IMR-90 (cell line): ENCODE measurements at regions not wholly inside any gene's neighbourhood (a gene's known extent, or its start where the extent isn't known, plus 50 kb on each side); places are given as distances from the start of the nearest gene placed in this dataset.

ENCODE experiments used
- ATAC-seq: fragments of 200-7000 bp; cut with Tn5 transposase; 2 replicates; pipeline ENCODE4 v1.9.1; 2020; ENCODE audit warnings: low read depth, mild to moderate bottlenecking, moderate library complexity
- BruUV-seq: library from RNA; stranded (reverse); fragments of 400-500 nt; replicated peaks from 2 replicates; lab custom pipeline; 2021; lab: Mats Ljungman, UMichigan
- CTCF ChIA-PET: fragments of 300-600 bp; formaldehyde crosslinking; extraction: SDS; loops from one replicate; lab custom pipeline; 2021; ENCODE audit warnings: antibody characterized with exemption; lab: Yijun Ruan, JAX
- POLR2A ChIA-PET: fragments of 300-600 bp; sonication (Branson Sonifier 250); formaldehyde crosslinking; loops from one replicate; lab custom pipeline; 2022; ENCODE audit warnings: antibody characterized with exemption; ENCODE audit not compliant: unreplicated experiment; lab: Charles Lee
- DNase-seq: peaks from one replicate; pipeline ENCODE4 v3.0.0; 2013
- H2AFZ ChIP-seq: replicated peaks from 2 replicates; pipeline ENCODE3; 2013; ENCODE audit warnings: low read length, mild to moderate bottlenecking; ENCODE audit not compliant: poor library complexity
- H2AK5ac ChIP-seq: 2 replicates; pipeline ENCODE4 v1.6.1; 2013; ENCODE audit warnings: low read depth, low read length, inconsistent platforms
- H2AK9ac ChIP-seq: replicated peaks from 2 replicates; pipeline ENCODE3; 2013; ENCODE audit warnings: mild to moderate bottlenecking, low read depth, low read length, moderate library complexity; ENCODE audit not compliant: poor library complexity
- H2BK120ac ChIP-seq: 2 replicates; pipeline ENCODE4 v1.6.1; 2013; ENCODE audit warnings: low read depth, low read length, inconsistent platforms
- H2BK15ac ChIP-seq: 3 replicates; pipeline ENCODE4 v1.6.1; 2013; ENCODE audit warnings: low read depth, low read length, inconsistent platforms
- H2BK20ac ChIP-seq: 2 replicates; pipeline ENCODE4 v1.6.1; 2013; ENCODE audit warnings: low read depth, mild to moderate bottlenecking, inconsistent platforms, low read length, moderate library complexity
- H2BK5ac ChIP-seq: 2 replicates; pipeline ENCODE4 v1.6.1; 2013; ENCODE audit warnings: mild to moderate bottlenecking, low read depth, low read length, inconsistent platforms; ENCODE audit not compliant: poor library complexity, severe bottlenecking
- H3K14ac ChIP-seq: replicated peaks from 2 replicates; pipeline ENCODE4 v1.6.1; 2013; ENCODE audit warnings: low read depth, low read length, inconsistent platforms
- H3K18ac ChIP-seq: 2 replicates; pipeline ENCODE4 v1.6.1; 2013; ENCODE audit warnings: low read depth, low read length, control low read depth
- H3K23ac ChIP-seq: 2 replicates; pipeline ENCODE4 v1.6.1; 2013; ENCODE audit warnings: low read depth, low read length, inconsistent platforms
- H3K27ac ChIP-seq: 2 replicates; pipeline ENCODE4 v1.5.1; 2013; ENCODE audit warnings: mild to moderate bottlenecking, control low read depth, low read length; ENCODE audit not compliant: insufficient read depth
- H3K27me3 ChIP-seq: 2 replicates; pipeline ENCODE4 v1.6.1; 2013; ENCODE audit warnings: low read length; ENCODE audit not compliant: control insufficient read depth, insufficient read depth
- H3K36me3 ChIP-seq: 2 replicates; pipeline ENCODE4 v1.6.1; 2013; ENCODE audit warnings: low read length, mixed read lengths; ENCODE audit not compliant: control insufficient read depth, insufficient read depth
- H3K4ac ChIP-seq: 2 replicates; pipeline ENCODE4 v1.6.1; 2013; ENCODE audit warnings: low read depth, low read length, inconsistent platforms
- H3K4me1 ChIP-seq: 2 replicates; pipeline ENCODE4 v1.6.1; 2013; ENCODE audit warnings: low read length, mixed read lengths; ENCODE audit not compliant: control insufficient read depth, insufficient read depth
- H3K4me2 ChIP-seq: 2 replicates; pipeline ENCODE4 v1.6.1; 2013; ENCODE audit warnings: low read depth, mild to moderate bottlenecking, control low read depth, low read length, moderate library complexity
- H3K4me3 ChIP-seq: 2 replicates; pipeline ENCODE4 v1.5.1; 2013; ENCODE audit warnings: low read depth, mild to moderate bottlenecking, control low read depth, low read length, moderate library complexity; ENCODE audit not compliant: insufficient read depth
- H3K56ac ChIP-seq: 2 replicates; pipeline ENCODE4 v1.6.1; 2013; ENCODE audit warnings: low read length, inconsistent platforms; ENCODE audit not compliant: insufficient read depth; ENCODE audit errors: extremely low read depth
- H3K79me1 ChIP-seq, 2 experiments: 2 replicates each; pipeline ENCODE4 v1.6.1; 2013; ENCODE audit warnings: low read length in 2 of 2, inconsistent platforms in 1 of 2, low read depth in 1 of 2
- H3K9ac ChIP-seq: 2 replicates; pipeline ENCODE4 v1.6.1; 2013; ENCODE audit warnings: low read depth, low read length, control low read depth
- H3K9me1 ChIP-seq: 2 replicates; pipeline ENCODE4 v1.6.1; 2013; ENCODE audit warnings: low read length, inconsistent platforms; ENCODE audit not compliant: insufficient read depth
- H3K9me3 ChIP-seq: 2 replicates; pipeline ENCODE4 v1.6.1; 2013; ENCODE audit warnings: low read length; ENCODE audit not compliant: control insufficient read depth, insufficient read depth
- H4K20me1 ChIP-seq: 2 replicates; pipeline ENCODE4 v1.6.1; 2013; ENCODE audit warnings: low read length, inconsistent platforms; ENCODE audit not compliant: insufficient read depth
- H4K5ac ChIP-seq: 2 replicates; pipeline ENCODE4 v1.6.1; 2013; ENCODE audit warnings: mild to moderate bottlenecking, low read depth, low read length, control low read depth
- H4K8ac ChIP-seq, 2 experiments: 2 replicates each; pipeline ENCODE4 v1.6.1; 2013; ENCODE audit warnings: low read depth in 2 of 2, low read length in 2 of 2, control low read depth in 1 of 2, inconsistent platforms in 1 of 2
- H4K91ac ChIP-seq: 2 replicates; pipeline ENCODE4 v1.6.1; 2013; ENCODE audit warnings: low read depth, low read length, inconsistent platforms; ENCODE audit not compliant: insufficient read depth
- CEBPB ChIP-seq: IDR thresholded peaks from 2 replicates; pipeline ENCODE4 v1.6.1; 2012; ENCODE audit warnings: low read depth, low read length, improper control_type of control experiment
- CHD1 ChIP-seq: IDR thresholded peaks from 2 replicates; pipeline ENCODE4 v1.6.1; 2012; ENCODE audit warnings: low read depth, low read length, improper control_type of control experiment
- ELK1 ChIP-seq: fragments of 150-350 bp; IDR thresholded peaks from 2 replicates; pipeline ENCODE4 v1.6.1; 2016; ENCODE audit warnings: low read depth, mild to moderate bottlenecking, low read length, moderate library complexity, borderline replicate concordance
- FOS ChIP-seq: fragments of 150-350 bp; IDR thresholded peaks from 2 replicates; pipeline ENCODE4 v1.6.1; 2016; ENCODE audit warnings: low read depth, low read length
- MAFK ChIP-seq: IDR thresholded peaks from 2 replicates; pipeline ENCODE4 v1.6.1; 2012; ENCODE audit warnings: low read depth, low read length, improper control_type of control experiment
- MAZ ChIP-seq: IDR thresholded peaks from 2 replicates; pipeline ENCODE4 v1.6.1; 2012; ENCODE audit warnings: low read depth, mild to moderate bottlenecking, low read length, improper control_type of control experiment, moderate library complexity, borderline replicate concordance
- POLR2A ChIP-seq: IDR thresholded peaks from 2 replicates; pipeline ENCODE4 v1.6.1; 2012; ENCODE audit warnings: mild to moderate bottlenecking, low read depth, low read length
- RAD21 ChIP-seq: IDR thresholded peaks from 2 replicates; pipeline ENCODE4 v1.6.1; 2012; ENCODE audit warnings: low read length, improper control_type of control experiment
- RCOR1 ChIP-seq: IDR thresholded peaks from 2 replicates; pipeline ENCODE4 v1.6.1; 2012; ENCODE audit warnings: mild to moderate bottlenecking, low read length, improper control_type of control experiment; ENCODE audit not compliant: insufficient replicate concordance
- WGBS, 2 experiments: methylation state at CpG; one replicate each; pipeline versions ENCODE4 v1.1.5 to v1.1.7; 2013; ENCODE audit warnings: missing lambda C conversion rate in 2 of 2; ENCODE audit not compliant: insufficient read length in 1 of 2; ENCODE audit errors: extremely low coverage in 2 of 2; 5-methylcytosine and 5-hydroxymethylcytosine counted together
- dilution Hi-C: fragments of 300-500 bp; cut with HindIII; formaldehyde crosslinking; loops from one replicate; pipeline ENCODE4 v1.14.3; 2018; ENCODE audit warnings: low sequenced_read_pairs; ENCODE audit not compliant: unreplicated experiment
- in situ Hi-C: fragments of 300-500 bp; cut with MboI; formaldehyde crosslinking; loops from 3 replicates; pipeline ENCODE4 v1.14.3; 2019; ENCODE audit warnings: low sequenced_read_pairs, inconsistent platforms, mixed read lengths
- intact Hi-C: fragments of 100-400 bp; cut with micrococcal nuclease; formaldehyde crosslinking; loops from 2 replicates; pipeline ENCODE4 v1.10.0; 2022

DNA sequence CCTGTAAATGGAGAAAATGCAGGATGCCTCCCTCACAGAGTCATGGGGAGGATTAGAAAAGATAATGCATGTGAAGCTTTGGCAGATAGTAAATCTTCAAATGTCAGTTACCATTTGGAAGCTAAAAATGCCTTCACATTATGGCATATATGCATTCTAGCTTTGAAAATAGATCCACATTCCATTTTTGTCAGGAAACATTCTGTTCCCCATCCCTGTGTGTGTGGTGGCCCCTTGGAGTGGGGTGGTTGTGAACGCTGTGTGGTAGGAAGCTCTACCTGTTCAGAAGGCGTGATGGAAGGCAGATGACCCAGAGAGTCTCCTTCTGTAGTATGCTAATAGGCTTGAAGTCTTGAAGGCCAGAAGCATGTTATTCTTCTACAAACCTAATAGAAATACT lies 242.0 kb downstream of the HAPSTR1 start:
- Histone ChIP-seq H2AFZ (no peak overlapping the region), H3K4ac (no peak overlapping the region), H3K4me3 (no peak overlapping the region), H2AK9ac (no peak overlapping the region), H3K36me3 (no peaks in the 10 kb centered on the region), H3K79me1 (no peaks in the 10 kb centered on the region), H3K4me2 (no peak overlapping the region), H3K4me1 (no peaks in the 10 kb centered on the region), H3K18ac (no peak overlapping the region), H3K14ac (no peak overlapping the region), H2BK15ac (no peak overlapping the region), H4K20me1 (no peaks in the 10 kb centered on the region), H3K9me3 (no peaks in the 10 kb centered on the region), H2AK5ac (no peak overlapping the region), H3K27me3 (no peaks in the 10 kb centered on the region), H3K9ac (no peak overlapping the region), H3K23ac (no peak overlapping the region), H2BK120ac (no peak overlapping the region), H2BK5ac (no peak overlapping the region), H3K9me1 (no peaks in the 10 kb centered on the region), H4K5ac (no peak overlapping the region), H4K8ac (no peak overlapping the region), H2BK20ac (no peak overlapping the region), H3K56ac (no peak overlapping the region), H4K91ac (no peak overlapping the region), H3K27ac (no peak overlapping the region)
- DNase-seq (no peak), ATAC-seq (no peak)
- in situ Hi-C loops (no loop called here), intact Hi-C loops (no loop called here), dilution Hi-C loops (no loop called here)
- CTCF ChIA-PET = no interaction called here
- BruUV-seq = no TSS peak
- no CpG with 5 or more reads among the region's 2 CpGs for WGBS, 2 experiments
- POLR2A ChIA-PET = no interaction called here
- TF ChIP-seq MAZ (no peak), CHD1 (no peak), RAD21 (no peak), FOS (no peak), MAFK (no peak), CEBPB (no peak), RCOR1 (no peak), POLR2A (no peak), ELK1 (no peak)
